Esophagus squamous epithelium (tissue), 5 donors: ENCODE measurements at regions not wholly inside any gene's neighbourhood (a gene's known extent, or its start where the extent isn't known, plus 50 kb on each side); places are given as distances from the start of the nearest gene placed in this dataset.
"Not testable (repeated sequence)": the region's sequence is repeated elsewhere in the genome, so short reads cannot be mapped to it uniquely, and the experiment has no call there.

Source experiments
- DNase-seq: peaks from one replicate; lab custom pipeline; 2025; lab: John Stamatoyannopoulos, UW
- H3K27ac ChIP-seq, 4 donors: fragments of 200-600 bp; sonication (generic); one replicate each; pipeline ENCODE4 v1.5.1; 2016 to 2019; ENCODE audit warnings: mild to moderate bottlenecking in 1 of 4
- H3K27me3 ChIP-seq, 4 donors: fragments of 200-600 bp; sonication (generic); 1 replicate in 3 of 4; 2 replicates in 1 of 4; pipeline versions ENCODE4 v1.5.1 to v1.6.0; 2017 to 2021; ENCODE audit warnings: antibody characterized with exemption in 1 of 4
- H3K36me3 ChIP-seq, 3 donors: fragments of 200-600 bp; sonication (generic); one replicate each; pipeline ENCODE4 v1.5.1; 2016 to 2019
- H3K4me1 ChIP-seq, 3 donors: fragments of 200-600 bp; sonication (generic); one replicate each; pipeline ENCODE4 v1.5.1; 2017 to 2019
- H3K4me3 ChIP-seq, 4 donors: fragments of 200-600 bp; sonication (generic); 1 replicate in 3 of 4; 2 replicates in 1 of 4; pipeline ENCODE4 v1.5.1; 2016 to 2019; ENCODE audit warnings: mild to moderate bottlenecking in 2 of 4, moderate library complexity in 1 of 4
- H3K9me3 ChIP-seq, 3 donors: fragments of 200-600 bp; sonication (generic); one replicate each; pipeline ENCODE4 v1.5.1; 2016 to 2019
- POLR2A ChIP-seq, 4 donors: fragments of 450-650 bp; IDR thresholded peaks; one replicate each; pipeline ENCODE4 v1.6.1; 2017; ENCODE audit warnings: antibody characterized with exemption in 4 of 4, mild to moderate bottlenecking in 4 of 4, moderate library complexity in 3 of 4
- WGBS, 2 donors: methylation state at CpG; one replicate each; pipeline ENCODE4 v1.1.5; 2018; 5-methylcytosine and 5-hydroxymethylcytosine counted together
- intact Hi-C: fragments of 100-400 bp; cut with DNase I; formaldehyde crosslinking; loops from one replicate; pipeline ENCODE4 v1.15.0; 2022
- TF ChIP-seq, protein P1 (sequence below), 6 experiments: fragments of 450-650 bp in 4 of 6; fragments of 200-600 bp in 2 of 6; sonication (generic) in 2 of 6; IDR thresholded peaks; one replicate each; pipeline ENCODE4 v1.5.1; 2016 to 2019; ENCODE audit warnings: antibody characterized with exemption in 6 of 6, mild to moderate bottlenecking in 4 of 6, moderate library complexity in 4 of 6
- donor health status: DM: yes; HTN: yes; CAD: no.

DNA sequence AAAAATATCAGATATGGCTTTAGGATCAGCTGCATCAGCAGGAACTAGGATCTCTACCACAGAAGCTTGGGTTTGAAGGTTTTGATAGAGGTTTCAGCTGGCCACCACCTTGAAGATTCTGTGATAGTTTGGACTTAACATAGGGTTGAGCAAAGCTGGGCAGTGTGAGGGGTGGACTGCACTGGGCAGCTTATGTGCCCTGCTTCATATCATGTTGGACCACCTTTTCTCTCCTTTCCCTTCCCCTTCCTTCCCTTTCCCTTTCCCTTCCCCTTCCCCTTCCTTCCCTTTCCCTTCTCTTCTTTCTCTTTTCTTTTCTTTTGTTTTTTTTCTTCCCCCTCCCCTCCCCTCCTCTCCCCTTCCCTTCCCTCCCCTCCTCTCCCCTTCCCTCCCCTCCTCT, 196.3 kb upstream of the CXCR4 start:
- DNase-seq: no peak
- H3K4me3 ChIP-seq: no peak overlapping the region
- intact Hi-C loops: no loop called here

DNA sequence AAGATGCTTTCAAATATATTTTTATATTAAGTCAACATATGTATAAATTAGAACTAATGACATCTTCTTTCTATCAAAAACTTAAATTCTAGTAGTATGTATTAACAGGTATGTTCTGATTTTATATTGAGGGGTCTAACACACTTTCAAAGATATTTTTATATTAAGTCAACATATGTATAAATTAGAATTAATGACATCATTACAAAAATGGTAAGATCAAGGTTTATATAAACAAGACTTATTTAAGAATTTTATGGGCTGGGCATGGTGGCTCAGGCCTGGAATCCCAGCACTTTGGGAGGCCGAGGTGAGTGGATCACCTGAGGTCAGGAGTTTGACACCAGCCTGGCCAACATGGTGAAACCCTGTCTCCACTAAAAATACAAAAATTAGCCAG, 194.6 kb upstream of the CXCR4 start:
- H3K4me3 ChIP-seq, H3K27ac ChIP-seq, H3K4me1 ChIP-seq, H3K9me3 ChIP-seq, H3K36me3 ChIP-seq, H3K27me3 ChIP-seq, intact Hi-C loops, DNase-seq: not testable (repeated sequence)
- 77 to 100% methylated on average over 1 of the region's 1 CpG for WGBS, 2 donors

More for the DNA sequence above, 196.3 kb upstream of the CXCR4 start:
- H3K27me3 ChIP-seq: no peaks in the 10 kb centered on the region
- TF ChIP-seq, protein P1, sequence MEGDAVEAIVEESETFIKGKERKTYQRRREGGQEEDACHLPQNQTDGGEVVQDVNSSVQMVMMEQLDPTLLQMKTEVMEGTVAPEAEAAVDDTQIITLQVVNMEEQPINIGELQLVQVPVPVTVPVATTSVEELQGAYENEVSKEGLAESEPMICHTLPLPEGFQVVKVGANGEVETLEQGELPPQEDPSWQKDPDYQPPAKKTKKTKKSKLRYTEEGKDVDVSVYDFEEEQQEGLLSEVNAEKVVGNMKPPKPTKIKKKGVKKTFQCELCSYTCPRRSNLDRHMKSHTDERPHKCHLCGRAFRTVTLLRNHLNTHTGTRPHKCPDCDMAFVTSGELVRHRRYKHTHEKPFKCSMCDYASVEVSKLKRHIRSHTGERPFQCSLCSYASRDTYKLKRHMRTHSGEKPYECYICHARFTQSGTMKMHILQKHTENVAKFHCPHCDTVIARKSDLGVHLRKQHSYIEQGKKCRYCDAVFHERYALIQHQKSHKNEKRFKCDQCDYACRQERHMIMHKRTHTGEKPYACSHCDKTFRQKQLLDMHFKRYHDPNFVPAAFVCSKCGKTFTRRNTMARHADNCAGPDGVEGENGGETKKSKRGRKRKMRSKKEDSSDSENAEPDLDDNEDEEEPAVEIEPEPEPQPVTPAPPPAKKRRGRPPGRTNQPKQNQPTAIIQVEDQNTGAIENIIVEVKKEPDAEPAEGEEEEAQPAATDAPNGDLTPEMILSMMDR (IDR thresholded peaks at IDR 0.05): no peak
- TF ChIP-seq POLR2A (IDR thresholded peaks at IDR 0.05): no peak
- no peak overlapping the region for H3K27ac ChIP-seq
- H3K9me3 ChIP-seq: no peaks in the 10 kb centered on the region
- H3K4me1 ChIP-seq: no peaks in the 10 kb centered on the region
- H3K36me3 ChIP-seq: no peaks in the 10 kb centered on the region

DNA sequence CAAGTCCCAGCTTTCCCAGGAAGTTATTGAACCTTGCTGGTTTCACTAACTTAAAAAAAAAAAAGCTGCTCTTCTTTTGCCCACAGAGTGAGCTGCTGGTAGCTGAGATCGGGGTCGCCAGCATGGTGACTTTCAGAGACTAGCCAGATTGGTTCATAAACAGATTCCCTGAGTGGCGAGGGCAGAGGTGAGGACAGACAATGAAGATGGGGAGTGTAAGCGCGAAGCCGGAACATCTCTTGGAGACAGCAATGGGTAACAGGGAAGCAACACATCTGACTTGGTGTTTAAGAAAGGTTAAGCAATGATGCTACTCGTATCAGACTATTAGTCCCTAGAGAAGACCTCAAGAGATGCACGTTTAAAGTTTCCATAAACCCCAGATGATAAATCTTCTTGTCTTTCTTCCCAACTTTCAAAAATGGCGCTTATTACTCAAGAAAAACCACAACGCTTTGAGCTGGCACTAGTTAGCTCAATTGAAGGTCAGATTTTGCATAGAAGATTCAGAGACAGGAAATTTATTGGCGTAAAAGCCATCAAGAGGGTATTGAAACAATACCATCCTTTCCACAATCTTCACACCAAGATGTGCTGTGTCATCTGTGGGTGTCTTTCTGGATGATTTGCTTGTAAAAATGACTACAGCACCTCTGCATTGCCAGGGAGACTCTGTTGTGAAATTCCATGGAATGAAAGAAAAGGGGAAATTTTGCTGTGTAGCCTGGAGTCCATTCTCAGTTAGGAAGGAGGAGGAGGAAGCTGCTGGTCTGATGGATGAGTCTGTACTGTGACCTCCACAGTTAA, 193.1 kb upstream of the CXCR4 start:
- 62 to 81% methylated on average over 11 of the region's 11 CpGs for WGBS, 2 donors
- H3K4me3 ChIP-seq: no peak overlapping the region
- DNase-seq: no peak
- intact Hi-C loops: no loop called here
- no peak for TF ChIP-seq POLR2A (IDR thresholded peaks at IDR 0.05)
- TF ChIP-seq, protein P1 (IDR thresholded peaks at IDR 0.05): no peak
- no peaks in the 10 kb centered on the region for H3K9me3 ChIP-seq
- H3K36me3 ChIP-seq: no peaks in the 10 kb centered on the region
- H3K4me1 ChIP-seq: no peaks in the 10 kb centered on the region
- no peak overlapping the region for H3K27ac ChIP-seq
- no peaks in the 10 kb centered on the region for H3K27me3 ChIP-seq

DNA sequence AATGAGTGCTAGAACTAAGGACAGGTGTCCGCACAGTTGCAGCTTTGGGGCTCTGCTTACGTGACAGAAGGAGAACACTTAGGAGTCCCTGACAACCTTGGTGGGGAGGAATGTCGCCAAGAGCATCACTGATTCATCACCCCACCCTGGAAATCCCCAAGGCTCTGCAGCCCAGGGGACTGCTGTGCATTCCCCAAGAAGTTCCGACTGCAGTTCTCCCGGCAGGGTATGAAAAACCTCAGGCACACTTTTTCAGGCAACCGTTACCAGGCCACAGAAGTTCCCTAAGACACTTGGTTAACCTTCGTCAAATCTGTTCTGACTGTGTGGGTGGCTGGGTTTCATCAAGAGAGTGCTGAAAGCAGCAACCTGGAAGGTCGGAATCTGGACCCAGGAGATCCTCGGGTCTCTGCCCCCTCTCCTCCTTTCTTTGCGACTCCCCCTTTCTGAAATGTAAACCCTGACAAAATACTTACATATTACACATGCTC, 192.1 kb upstream of the CXCR4 start:
- 35 to 56% methylated on average over 8 to 9 of the region's 10 CpGs for WGBS, 2 donors
- no peak overlapping the region for H3K4me3 ChIP-seq
- no peak overlapping the region for H3K27ac ChIP-seq
- TF ChIP-seq POLR2A (IDR thresholded peaks at IDR 0.05): no peak
- TF ChIP-seq, protein P1 (IDR thresholded peaks at IDR 0.05): no peak
- intact Hi-C loops: no loop called here
- H3K27me3 ChIP-seq: no peaks in the 10 kb centered on the region
- no peaks in the 10 kb centered on the region for H3K9me3 ChIP-seq
- no peak for DNase-seq
- H3K36me3 ChIP-seq: no peaks in the 10 kb centered on the region
- H3K4me1 ChIP-seq: no peaks in the 10 kb centered on the region

DNA sequence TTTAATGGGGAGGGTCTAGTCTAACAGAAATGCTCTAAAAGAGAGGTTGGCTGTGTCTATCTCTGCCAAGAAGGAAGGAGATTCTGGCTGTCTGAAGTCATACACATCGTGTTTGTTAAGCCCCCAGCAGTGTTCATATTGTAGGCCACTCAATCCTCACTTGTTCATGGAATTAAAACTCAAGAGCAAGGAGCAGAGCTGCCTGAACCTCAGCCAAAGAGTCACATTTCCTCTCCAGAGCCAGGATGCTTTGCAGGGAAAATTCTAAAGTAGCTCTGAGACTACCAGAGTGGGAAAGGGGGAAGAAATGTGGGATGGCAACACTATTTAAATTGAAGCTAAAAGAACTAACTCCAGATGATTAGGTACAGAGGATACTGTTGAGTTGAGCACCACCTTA, 190.7 kb upstream of the CXCR4 start:
- WGBS, 2 donors: 38 to 40% methylated on average over 1 of the region's 1 CpG
- no peaks in the 10 kb centered on the region for H3K36me3 ChIP-seq
- no peaks in the 10 kb centered on the region for H3K4me1 ChIP-seq
- H3K27ac ChIP-seq: no peak overlapping the region
- TF ChIP-seq, protein P1 (IDR thresholded peaks at IDR 0.05): no peak
- TF ChIP-seq POLR2A (IDR thresholded peaks at IDR 0.05): no peak
- no peaks in the 10 kb centered on the region for H3K9me3 ChIP-seq
- DNase-seq: no peak
- intact Hi-C loops: no loop called here
- H3K4me3 ChIP-seq: no peak overlapping the region
- H3K27me3 ChIP-seq: no peaks in the 10 kb centered on the region
